ENCODE measurements at regions not wholly inside any gene's neighbourhood (a gene's known extent, or its start where the extent isn't known, plus 50 kb on each side); places are given as distances from the start of the nearest gene placed in this dataset.

GRCh38 chr5:128903550-128903949 is 61.7 kb upstream of the SLC27A6 start:
- TF ChIP-seq TCF7L2 (IDR thresholded peaks at IDR 0.05; ENCODE audit: low read depth, low read length), result no peak
- TF ChIP-seq CTCF (IDR thresholded peaks at IDR 0.05), result no peak
